ENCODE measurements at regions not wholly inside any gene's neighbourhood (a gene's known extent, or its start where the extent isn't known, plus 50 kb on each side); places are given as distances from the start of the nearest gene placed in this dataset.
A peak's percentile ranks its signal among the peaks of the same experiment; 100 is the strongest.

DNA sequence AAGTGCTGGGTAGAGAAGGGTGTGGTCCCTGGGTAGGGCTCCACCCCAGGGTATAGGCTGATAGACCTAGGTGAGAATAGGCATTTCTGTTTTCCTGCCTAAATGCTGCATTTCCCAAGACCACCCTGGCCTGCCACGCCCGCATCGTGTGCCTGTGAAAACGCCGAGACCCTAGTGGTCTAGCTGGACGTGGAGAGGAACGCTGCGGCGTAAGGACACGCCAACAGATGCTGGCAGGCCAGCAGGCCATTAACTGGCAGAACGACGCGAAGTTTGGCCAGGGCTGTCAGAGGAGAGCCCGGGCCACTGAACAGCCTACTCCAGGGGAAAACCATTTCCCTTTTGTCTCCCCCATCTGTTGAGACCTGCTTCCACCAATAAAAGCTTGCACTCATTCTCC is 373.2 kb upstream of the FIGN start:
- intact Hi-C loops (cut with DNase I) = no loop called here
- DNase-seq = peak in 2 of 10 donors; percentile 59 to 81

DNA sequence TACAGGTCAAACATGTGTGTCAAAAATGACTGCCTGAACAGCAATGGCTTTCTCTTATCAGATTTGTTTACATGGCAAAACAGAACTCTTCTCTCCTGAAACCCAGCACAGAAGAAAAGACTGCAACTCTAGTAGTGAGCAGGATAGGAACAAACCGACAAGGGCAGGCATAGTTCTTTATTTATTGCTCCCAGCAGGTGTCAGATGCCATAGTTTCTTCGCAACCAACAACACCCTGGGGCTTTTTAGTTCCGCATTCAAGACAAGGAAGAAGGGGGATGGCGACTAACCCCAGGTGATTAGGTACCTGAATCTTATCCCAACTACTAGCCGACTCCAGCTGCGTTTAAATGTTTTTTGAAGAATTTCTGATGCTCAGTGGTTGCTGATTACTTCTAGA is 367.5 kb upstream of the FIGN start:
- no peak for DNase-seq
- intact Hi-C loops (cut with DNase I) = no loop called here

DNA sequence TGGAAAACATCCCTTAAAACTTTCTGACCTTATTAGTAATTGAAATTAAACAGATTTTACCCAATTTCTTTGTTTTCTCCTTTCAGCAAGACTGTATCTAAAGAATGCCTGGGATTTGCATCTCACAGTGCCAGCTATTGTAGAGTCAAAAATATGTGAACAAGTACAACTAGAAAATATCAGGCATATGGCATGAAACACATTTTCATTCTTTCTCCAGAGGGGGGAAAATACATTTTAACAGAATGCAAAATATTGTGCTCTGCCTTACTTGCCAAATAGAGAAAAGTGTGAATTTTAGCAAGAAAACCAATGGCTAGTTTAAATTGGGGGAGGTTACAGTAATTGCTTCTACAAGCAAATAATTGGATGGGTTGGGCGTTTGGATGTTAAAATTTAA is 366.6 kb upstream of the FIGN start:
- intact Hi-C loops (cut with DNase I) = no loop called here
- DNase-seq = no peak

DNA sequence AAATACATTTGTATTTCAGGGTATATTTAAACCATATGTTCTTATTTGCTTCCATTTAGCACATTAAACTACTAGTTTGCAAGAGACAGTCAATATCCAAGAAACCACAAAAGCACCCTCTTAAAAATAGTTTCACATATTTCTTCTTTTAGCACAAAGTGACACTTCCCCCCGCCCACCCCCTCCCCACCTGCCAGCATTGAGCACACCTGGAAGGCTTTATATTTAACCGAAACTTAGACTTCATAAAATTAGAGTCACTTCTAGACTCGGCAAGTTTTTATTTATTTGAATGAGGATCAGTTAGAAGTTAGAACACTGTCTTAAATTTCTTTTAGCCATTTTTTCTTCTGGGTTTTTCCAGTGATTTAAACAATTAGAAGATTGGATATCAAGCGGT is 355.9 kb upstream of the FIGN start:
- intact Hi-C loops (cut with DNase I) = no loop called here
- no peak for DNase-seq

DNA sequence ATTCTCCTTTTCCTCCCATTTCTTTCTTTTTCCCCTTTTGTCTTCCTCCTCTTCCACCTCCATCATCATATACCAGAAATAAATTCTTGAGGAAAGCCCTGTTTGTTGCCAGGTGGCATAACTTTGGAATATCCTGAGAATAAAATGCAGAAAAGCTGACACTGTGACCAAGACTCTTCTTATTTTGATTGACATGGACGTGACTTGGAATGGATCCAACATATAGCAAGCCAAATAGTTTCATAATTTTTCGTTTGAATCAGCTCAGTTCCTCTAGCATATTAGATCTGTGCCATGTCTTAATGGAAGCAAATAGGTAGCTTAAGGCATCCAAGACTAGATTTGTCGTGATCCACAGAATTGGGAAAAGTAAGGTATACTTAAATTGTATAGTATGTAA is 354.7 kb upstream of the FIGN start:
- DNase-seq = no peak
- intact Hi-C loops (cut with DNase I) = no loop called here

DNA sequence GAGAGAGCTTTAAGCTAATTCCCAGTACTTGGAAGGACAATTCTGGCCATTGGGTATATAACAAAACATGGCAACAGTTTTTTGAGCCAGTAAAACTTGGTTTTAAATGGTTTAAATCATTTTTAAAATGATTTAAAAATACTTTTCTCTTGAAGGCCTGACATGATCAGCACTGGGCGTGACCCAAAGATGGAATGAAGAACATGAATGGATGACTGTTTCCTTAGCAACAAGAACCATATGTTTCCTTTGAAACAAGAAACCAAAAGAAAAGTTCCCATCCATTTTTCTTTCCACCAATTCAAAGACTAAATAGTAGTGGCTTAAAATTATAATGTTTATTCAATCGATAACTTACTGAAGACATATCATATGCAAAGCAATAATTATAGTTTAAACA is 348.3 kb upstream of the FIGN start:
- no peak for DNase-seq
- intact Hi-C loops (cut with DNase I) = no loop called here

DNA sequence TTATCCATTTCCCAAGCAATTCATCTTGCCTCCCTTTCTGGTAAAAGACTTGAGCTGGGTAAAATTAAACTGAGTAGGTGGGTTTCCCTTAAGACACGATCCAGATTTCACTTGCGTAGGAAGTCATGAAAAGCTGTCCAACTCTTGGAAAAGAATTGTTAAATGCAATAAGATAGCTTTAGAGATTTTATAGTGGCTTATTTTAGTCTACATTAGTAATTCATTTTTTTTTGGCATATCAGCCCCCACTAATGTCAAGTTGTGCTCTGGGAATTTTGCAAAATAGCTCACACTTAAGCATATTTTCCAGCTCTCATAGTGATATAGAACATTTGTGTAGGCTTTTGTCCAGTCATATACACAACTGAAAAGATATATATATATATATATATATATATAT is 344.7 kb upstream of the FIGN start:
- no peak for DNase-seq
- intact Hi-C loops (cut with DNase I) = no loop called here

DNA sequence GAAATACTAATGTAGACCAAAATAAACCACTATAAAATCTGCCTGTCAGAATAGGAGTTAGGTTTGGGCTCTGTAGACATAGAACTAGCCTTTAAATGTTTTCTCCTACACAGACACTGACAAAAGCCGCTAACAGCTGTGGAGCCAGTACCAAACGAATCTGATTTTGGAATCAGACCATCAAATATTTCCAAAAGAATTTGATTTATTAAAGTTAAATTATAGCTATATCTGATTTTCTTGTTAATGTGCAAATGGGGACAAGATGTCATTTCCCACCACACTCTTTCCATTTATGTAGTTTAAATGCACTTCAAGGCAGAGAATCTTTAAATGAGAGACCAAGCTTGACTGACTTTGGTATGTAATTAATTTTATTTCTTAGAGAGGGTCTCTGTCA is 343.4 kb upstream of the FIGN start:
- no peak for DNase-seq
- intact Hi-C loops (cut with DNase I) = no loop called here

DNA sequence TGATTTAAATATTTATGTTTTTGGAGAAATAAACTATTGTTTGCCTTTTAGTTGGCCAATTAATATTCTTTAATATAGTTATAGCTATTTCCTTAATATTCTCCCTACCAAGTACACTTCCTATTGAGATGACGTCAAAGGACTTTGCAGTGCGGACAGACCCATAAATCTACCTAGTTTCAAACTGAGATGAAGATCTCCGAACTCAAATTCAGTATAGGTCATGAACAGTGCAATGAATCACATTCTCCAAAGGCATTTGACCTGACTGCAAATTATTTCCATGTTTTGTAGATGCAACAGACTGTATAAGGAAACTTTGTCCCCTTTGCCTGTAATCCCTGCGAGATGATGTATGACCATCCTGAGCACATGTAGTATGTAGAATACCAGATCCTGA is 342.6 kb upstream of the FIGN start:
- intact Hi-C loops (cut with DNase I) = no loop called here

DNA sequence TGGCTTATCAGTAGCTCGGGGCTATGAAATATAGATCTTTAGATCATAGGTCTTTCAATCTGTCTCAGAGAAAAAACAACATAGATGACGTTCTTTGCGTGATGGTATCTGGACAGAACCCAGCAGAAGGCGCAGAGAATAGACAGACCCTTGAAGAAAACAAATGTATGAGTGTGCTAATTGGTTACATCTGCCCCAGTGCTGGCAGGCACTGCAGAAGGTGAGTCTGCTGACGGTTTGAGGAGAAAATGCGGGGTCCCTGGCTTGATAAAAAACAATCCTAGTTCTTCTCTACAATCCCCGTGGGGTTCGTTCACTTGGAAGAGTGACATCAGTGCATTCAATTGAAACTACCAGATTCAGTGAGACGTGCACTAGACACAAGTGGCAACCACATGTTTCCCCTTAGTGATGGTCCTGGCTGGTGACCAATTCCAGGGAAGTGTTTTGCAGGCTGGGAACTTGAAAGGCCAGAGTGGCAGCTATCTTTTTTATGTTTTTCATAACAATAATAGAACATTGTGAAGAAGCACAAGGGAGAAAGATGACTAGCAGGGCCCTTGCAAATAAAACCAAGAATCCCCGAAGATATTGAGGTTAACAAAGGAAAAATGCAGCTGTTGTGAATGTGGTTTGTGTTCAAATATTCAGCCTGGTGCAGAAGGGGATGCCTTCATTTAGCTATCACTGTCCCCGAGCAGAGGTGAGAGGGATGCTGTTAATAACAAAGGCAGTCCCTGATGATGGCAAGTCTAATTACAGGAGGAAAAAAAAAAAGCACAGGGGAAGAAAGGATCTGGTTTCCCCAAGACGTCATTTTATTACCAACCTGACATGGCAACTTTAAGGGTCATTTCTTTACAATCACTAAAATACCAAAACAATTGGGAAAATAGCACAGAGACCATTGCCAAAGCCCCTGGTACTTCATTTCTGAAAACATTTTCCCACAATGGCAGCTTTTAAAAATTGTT is 337.6 kb upstream of the FIGN start:
- no peak for DNase-seq
- intact Hi-C loops (cut with DNase I) = no loop called here

More for the DNA sequence above, 342.6 kb upstream of the FIGN start:
- no peak for DNase-seq

DNA sequence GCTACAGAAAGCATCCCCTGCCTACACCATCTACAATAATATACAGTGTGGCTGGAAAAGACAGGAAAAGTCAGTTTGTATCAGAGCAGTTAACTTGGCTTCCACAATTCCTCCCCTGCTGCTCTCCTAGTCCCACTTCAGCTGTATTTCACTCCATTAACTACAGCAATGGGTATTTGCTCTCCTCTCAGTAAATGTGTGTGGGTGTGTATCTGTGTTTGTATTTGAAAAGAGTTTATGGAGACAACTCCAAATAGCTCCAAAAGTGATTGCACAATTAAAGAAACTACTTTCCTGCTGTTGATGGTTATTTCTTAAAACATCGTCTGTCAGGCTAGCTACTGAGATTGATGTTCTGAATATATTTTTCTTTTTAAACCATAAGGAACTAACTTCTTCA is 333.7 kb upstream of the FIGN start:
- DNase-seq = no peak
- intact Hi-C loops (cut with DNase I) = loop anchor here (10.0 kb wide), 1 partner anchor 595 kb away; no protein-coding TSS in a partner anchor

DNA sequence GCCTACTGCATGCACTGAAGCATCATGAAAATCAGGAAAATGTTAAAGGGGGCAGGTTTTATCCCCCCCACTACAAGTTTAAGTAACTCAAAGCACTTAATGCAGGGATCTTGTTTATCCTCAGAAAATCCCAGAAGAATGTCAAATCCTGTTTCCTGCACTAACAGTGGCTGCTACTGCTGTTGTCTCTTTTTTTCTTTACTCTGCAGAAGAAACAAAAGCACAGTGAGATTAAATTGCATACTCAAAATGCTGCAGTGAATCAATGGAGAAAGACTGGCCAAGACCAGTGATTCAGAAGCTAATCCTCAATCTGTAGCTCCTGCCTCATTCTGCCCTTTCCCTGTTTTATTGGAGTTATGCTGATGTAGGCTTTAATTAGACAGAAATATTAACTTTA is 332.3 kb upstream of the FIGN start:
- no peak for DNase-seq
- intact Hi-C loops (cut with DNase I) = loop anchor here (10.0 kb wide), 1 partner anchor 593 kb away; no protein-coding TSS in a partner anchor

DNA sequence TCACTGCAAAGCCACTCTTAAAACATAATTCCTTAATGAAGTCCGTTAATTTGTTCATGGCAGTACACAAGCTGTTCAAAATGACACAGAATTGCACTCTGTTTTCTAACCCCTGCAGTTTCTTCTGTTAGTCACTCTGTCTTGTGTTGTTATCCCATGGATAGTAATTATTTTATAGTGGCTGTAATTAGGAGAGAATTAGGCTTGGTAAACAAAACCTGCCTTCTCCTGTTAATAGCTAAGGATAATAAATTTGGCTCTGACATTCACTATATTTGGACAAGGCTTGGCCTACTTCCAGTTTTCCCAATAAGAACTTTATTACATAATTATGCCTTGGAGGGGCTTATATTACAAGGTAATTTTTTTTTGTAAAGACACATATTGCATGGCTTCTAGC is 330.3 kb upstream of the FIGN start:
- intact Hi-C loops (cut with DNase I) = loop anchor here (10.0 kb wide), 1 partner anchor 591 kb away; no protein-coding TSS in a partner anchor
- DNase-seq = no peak

DNA sequence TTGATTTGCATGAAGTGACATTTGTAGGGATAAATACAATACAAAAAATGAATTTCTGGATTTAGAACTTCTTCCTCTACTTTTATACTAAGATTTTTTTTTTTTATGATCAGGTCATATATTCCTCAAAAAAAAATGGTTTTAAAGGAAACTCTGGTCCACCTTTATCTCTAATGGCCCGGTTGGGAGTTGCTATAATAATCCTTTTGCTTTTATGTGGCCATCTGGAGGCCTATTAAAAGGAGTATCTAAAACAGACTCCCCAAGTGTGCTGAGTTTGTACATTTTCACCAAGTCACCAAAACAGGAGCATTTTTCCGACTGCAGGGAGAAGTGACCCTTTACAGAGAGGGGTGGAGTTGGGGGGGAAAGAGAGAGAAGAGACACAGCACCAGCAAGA is 329.2 kb upstream of the FIGN start:
- intact Hi-C loops (cut with DNase I) = loop anchor here (10.0 kb wide), 1 partner anchor 590 kb away; no protein-coding TSS in a partner anchor
- DNase-seq = no peak

DNA sequence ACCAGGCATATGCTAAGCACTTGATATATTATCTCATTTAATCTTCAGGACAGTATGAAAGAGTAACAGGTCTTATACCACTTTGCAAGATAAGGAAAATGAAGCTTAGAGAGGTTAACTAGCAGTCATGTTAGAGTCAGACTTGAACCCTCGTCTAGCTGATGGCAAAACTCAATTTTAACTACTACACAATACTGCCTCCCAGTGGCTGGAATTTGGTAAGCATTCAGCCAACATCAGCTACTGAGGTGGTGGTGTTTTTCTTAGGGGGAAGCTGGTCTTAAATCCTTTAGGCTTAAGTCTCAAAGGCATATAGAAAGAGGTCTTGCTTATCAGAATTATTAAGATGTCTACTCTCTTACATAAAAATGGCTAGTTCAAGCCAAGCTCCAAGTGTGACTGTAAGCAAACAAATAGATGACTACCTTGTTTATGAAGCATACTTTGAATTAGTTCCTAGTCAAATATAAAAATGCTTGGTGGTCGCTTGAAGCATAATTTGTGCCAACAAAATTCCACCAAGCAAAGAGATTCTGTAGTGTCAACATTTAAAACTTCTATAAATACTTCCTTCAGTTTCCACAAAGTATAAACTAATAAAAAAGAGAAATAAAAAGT is 325.4 kb upstream of the FIGN start:
- intact Hi-C loops (cut with DNase I) = loop anchor here (10.0 kb wide), 1 partner anchor 586 kb away; no protein-coding TSS in a partner anchor
- DNase-seq = peak in 4 of 10 donors; percentile 18 to 57 (median 40)

DNA sequence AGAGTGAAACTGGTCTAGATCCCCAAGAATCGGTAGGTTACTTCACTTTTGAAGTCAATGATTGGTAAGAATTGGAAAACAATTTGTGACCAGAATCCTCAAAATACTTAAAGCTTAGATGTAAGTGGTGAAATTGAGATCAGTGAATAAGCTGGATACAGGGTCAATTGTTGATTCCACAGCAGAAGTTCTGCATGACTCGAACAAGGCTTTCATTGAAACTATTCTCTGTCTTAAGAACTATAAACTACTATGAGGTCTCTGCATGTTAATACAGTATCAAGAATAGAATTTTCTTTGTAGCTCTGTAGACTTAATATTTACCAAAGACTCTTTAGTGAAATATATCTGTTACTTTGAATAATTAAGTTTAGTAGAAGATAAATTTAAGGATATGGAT is 324.2 kb upstream of the FIGN start:
- intact Hi-C loops (cut with DNase I) = loop anchor here (10.0 kb wide), 1 partner anchor 585 kb away; no protein-coding TSS in a partner anchor
- no peak for DNase-seq

DNA sequence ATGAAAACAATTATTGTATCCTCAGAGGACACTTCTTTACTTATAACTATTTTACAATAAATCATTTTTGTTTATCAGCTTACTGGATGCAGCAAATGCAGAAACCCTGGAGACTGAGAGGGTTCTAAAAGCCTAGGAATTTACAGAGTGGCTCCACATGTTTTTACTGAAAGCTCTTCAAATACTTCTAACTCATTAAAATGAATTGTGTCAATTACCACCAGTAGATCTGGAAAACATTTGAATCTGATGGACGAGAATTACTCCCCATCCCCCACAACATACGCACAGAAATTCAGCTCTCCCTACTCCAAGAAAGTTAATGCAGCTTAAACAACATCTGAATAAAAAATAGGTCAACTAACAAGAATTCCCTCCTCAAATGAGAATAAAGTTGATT is 319.8 kb upstream of the FIGN start:
- intact Hi-C loops (cut with DNase I) = no loop called here
- no peak for DNase-seq

DNA sequence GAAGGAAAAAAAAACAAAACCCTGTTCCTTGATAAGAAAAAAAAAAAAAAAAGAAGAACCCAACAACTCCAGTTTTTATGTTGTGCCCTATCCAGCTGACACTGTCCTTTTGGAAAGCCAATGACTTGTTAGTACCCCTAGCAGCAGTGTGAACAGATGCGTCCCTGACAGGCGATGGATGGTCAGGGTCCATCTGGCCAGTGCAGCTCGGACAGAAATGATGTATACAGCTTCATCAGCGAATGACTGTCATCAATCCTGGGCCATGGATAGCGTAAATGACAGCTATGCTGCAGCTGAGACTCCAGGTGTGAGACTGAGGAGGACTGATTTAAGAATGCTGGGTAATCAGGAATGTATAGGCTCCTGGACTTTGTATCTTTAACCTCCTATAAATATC is 318.8 kb upstream of the FIGN start:
- intact Hi-C loops (cut with DNase I) = no loop called here

DNA sequence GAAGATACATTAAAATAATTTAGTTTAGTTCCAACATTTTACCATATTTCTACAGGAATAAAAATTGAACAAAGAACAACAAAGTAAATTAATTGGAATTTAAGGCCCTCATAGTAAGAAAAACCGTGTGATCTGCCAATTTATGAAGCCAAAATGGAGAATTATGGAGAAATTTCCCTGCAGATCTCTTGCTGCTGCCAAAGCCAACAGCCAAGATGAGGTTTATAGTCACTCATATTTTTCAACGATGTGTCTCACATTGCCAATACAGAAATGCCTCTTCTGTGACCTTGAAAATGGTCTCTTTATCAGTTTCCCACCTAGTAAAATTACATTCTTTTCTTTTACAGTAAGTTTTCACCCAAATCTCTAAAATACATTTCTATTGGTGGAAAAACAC is 317.2 kb upstream of the FIGN start:
- intact Hi-C loops (cut with DNase I) = no loop called here

More for the DNA sequence above, 318.8 kb upstream of the FIGN start:
- DNase-seq = no peak

DNA sequence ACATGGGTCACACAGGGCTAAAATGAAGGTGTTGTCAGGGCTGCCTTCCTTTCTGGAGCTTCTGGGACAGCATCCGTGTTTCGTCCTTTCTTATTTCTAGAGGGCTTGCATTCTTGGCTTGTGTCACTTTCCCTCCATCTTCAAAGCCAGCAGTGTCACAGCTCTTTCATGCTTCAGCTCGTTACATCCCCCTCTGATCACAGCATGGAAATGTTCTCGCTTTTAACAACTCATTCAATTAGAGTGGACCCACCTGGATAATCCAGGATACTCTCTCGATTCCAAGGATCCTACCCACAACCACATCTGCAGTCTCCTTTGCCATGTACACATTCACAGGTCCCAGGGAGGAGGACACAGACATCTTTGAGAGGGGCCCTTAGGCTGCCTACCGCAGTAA is 316.2 kb upstream of the FIGN start:
- intact Hi-C loops (cut with DNase I) = no loop called here
- DNase-seq = no peak

More for the DNA sequence above, 317.2 kb upstream of the FIGN start:
- DNase-seq = no peak

DNA sequence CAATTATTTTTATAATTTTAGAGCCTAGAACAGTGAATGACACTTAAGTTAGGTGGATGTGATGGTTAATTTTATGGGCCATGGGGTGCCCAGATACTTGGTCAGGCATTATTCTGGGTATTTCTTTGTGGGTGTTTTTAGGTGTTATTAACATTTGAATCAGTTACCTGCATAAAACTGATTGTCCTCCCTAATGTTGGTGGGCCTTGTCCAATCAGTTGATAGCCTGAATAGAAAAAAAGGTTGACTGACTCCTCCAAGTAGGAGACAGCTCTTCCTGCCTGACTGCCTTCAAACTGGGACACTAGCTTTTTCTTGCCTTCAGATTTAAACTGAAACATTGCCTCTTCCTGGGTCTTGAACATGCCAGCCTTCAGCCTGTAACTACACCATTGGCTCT is 312.9 kb upstream of the FIGN start:
- intact Hi-C loops (cut with DNase I) = no loop called here

DNA sequence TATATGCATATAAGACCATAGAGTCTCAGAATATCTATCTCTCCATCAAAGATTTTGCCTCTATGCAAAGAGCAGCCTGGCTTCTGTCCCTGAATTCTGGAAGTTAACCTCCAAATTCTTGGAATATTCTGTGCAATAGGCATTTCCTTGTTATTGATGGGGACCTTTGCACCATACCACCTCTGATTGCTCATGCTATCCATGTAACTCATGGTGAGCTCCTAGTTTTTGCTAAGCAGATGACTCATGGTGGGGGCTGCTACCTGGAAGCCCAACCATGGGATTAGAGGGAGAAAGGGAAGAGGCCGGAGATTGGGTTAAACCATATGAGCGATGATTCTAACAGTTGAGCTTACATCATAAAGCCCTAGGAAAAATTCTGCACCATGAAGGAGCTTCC is 310.2 kb upstream of the FIGN start:
- intact Hi-C loops (cut with DNase I) = no loop called here
- no peak for DNase-seq

More for the DNA sequence above, 312.9 kb upstream of the FIGN start:
- no peak for DNase-seq

Data from posterior cingulate gyrus (tissue), 11 donors.